GM12873 (cell line): ENCODE measurements at regions not wholly inside any gene's neighbourhood (a gene's known extent, or its start where the extent isn't known, plus 50 kb on each side); places are given as distances from the start of the nearest gene placed in this dataset.

Source experiments
- TF ChIP-seq, protein P1 (sequence below): IDR thresholded peaks from 2 replicates; pipeline ENCODE4 v1.5.1; 2012; ENCODE audit warnings: low read depth, mild to moderate bottlenecking, moderate library complexity, low read length, control low read depth; ENCODE audit not compliant: insufficient read depth; ENCODE audit errors: missing control alignments

DNA sequence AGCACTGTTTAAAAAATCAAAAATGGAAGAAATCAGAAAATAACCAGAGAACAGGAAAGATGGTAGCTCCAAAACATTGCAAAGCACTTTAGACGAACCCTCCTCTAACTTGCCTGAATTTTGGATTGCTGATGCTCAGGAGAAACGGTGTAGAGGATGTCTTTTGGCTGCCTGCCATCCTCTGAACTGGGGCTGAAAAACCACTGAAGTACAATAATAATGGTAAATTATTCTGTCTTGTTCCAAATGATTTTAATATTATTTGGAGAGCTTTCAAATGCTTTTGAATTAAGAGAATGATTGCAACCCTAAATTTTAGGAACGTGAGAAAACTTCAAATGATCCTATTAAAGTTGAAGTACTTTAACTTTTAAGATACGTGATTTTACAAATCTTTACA lies 167.3 kb upstream of the SLC13A1 start:
- TF ChIP-seq, protein P1, sequence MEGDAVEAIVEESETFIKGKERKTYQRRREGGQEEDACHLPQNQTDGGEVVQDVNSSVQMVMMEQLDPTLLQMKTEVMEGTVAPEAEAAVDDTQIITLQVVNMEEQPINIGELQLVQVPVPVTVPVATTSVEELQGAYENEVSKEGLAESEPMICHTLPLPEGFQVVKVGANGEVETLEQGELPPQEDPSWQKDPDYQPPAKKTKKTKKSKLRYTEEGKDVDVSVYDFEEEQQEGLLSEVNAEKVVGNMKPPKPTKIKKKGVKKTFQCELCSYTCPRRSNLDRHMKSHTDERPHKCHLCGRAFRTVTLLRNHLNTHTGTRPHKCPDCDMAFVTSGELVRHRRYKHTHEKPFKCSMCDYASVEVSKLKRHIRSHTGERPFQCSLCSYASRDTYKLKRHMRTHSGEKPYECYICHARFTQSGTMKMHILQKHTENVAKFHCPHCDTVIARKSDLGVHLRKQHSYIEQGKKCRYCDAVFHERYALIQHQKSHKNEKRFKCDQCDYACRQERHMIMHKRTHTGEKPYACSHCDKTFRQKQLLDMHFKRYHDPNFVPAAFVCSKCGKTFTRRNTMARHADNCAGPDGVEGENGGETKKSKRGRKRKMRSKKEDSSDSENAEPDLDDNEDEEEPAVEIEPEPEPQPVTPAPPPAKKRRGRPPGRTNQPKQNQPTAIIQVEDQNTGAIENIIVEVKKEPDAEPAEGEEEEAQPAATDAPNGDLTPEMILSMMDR, result no peak

DNA sequence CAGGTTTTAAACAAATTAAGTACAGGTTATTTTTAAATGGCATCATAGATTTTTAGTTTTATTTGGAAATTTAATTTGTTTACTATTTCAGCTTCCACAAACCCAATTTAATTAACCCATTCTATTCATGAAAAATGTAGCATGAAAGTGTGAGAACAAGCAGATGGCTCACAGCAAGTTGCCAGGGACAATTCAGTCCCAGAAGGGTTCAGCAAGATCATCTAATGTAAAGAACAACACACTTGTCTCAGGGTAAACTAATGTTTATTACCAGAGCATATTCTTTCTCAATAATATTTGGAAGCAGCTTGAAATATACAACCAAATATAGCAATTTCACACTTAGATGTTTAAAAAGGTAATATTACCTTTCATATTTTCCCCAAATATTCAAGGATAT lies 166.9 kb upstream of the SLC13A1 start:
- TF ChIP-seq, protein P1, result no peak

DNA sequence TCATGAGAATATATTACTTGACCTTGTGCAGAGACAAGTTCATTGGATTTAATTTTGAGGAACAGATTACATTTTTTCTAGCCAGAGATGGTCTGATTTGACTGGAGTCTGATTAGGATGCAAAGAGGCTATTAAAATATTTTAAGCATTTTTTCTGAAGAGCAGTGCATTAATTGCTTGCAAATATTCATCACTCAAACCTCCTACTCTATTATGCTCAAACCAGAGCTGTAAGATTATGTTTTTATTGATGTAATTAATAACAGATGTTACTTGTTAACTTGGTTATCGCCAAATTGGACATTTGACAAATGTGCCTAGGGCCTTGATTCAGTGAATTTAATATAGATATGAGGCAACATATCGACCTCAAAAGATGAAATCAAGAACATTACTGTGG lies 160.9 kb upstream of the SLC13A1 start:
- TF ChIP-seq, protein P1, result no peak

DNA sequence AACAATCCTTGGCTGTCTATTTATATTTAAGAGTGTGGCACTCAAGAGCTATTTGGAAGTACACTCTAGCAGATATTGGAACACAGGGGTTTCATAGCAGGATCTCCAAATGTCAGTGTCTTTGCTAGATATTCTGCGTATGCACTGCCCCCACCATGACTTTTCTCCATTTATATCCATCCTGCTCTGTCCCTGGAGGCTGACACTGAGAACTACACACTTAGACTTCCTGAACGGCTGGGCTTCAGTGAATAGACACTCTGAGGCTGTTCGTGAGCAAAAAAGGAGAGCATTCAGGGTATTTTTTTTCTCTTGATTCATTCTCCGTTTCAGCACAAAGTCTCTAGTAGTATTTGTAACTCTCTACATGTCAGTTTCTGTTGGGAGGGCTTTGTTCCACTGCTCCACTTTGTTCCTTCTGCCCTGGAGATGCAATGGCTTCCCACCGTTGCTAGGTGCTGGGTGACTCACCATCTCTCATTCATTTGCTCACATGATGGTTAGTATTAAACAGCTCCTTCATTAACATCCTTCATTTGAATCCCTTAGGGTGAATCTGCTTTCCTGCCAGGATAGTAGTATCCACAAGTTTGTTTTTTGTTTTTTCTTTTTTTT lies 155.9 kb upstream of the SLC13A1 start:
- TF ChIP-seq, protein P1, result peak; percentile 16

DNA sequence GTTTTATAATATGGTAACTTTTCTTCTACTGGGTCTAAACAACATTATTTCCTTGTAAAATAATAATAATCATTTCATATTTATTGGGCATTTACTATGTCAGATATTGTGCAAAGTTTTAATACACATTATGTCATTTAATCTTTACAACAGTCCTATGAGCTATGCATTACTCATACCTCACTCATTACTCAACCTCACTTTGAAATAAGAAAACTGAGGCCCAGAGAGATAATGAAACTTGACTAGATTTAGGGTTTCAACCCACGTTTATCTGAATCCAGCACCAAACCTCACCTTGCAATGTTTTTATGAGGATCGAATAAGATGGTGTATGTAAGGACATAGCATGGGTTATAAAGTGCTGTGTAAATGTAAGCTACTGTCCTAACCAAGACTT lies 153.2 kb upstream of the SLC13A1 start:
- TF ChIP-seq, protein P1, result no peak

DNA sequence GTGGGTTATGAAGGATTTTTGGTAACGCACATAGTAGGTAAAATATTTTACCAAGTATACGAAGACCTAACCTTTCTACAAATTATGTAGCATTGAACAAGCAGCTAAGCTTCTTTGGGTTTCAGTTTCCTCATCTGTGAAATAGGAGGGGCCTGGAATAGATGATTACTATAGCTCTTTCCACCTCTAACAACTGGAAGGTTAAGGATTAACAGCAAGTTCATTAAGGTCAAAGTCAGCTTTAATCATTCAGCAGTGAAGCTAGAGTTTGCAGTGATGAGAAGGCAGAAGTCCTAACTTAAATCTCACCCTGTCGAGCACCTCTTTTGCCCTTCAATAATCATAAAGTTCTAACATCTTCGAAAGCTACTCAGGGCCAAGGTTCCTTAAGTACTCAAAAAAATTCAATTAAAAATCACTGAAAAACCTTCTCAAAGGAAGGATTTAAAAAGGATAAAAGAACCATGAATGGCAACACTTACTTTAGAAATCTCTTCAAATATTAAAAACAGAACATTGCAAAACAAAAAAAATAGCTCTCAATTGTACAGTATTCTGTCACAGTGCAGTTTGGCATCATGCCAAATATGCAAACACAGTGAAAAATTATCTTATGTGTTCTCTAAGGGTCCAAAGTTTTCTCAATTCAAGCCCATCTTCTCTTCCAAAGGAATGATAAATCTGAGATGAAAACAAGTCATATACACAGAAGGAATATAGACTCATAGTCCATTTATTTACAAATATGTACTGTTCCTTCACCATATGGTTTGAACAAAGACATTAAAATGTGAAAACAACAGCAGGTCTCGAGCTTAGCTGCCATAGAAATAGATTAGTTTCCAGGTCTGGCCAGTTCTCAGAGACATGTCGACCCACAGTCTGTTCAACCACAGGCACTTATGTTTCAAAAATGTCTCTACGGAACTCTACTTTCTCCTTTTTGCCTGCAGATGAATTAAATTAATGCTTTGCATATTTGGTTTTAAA lies 152.0 kb upstream of the SLC13A1 start:
- TF ChIP-seq, protein P1, result no peak

DNA sequence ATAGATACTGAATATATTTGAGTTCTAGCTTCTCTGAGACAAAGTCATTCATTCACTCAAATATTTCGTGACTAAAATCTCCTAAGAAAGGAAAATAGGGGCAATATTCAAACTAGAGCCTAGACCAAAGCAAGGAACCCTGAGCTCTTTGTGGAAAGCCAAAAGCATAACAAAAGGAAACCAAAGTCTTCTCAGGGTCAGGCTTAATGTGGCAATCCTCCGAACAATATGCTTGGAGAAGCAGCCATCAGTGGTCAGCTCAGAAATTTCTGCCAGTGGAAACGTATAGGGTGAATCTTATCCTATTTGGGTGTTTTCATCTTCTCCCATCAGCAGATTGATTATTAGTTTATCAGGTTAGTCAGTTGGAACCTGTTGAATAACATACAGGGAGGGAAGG lies 151.3 kb upstream of the SLC13A1 start:
- TF ChIP-seq, protein P1, result no peak
